Tibial artery (tissue), 4 donors: ENCODE measurements at regions not wholly inside any gene's neighbourhood (a gene's known extent, or its start where the extent isn't known, plus 50 kb on each side); places are given as distances from the start of the nearest gene placed in this dataset.
"Not testable (repeated sequence)": the region's sequence is repeated elsewhere in the genome, so short reads cannot be mapped to it uniquely, and the experiment has no call there.

Source experiments
- DNase-seq, 2 donors: peaks; one replicate each; pipeline ENCODE4 v3.0.0-alpha.2; 2019
- H3K27ac ChIP-seq, 2 donors: fragments of 200-600 bp; sonication (generic) in 1 of 2; 1 replicate in 1 of 2; 2 replicates in 1 of 2; pipeline ENCODE4 v1.5.1; 2018 to 2019; ENCODE audit warnings: mild to moderate bottlenecking in 1 of 2
- H3K27me3 ChIP-seq, 2 donors: fragments of 200-600 bp; sonication (generic) in 1 of 2; one replicate each; pipeline versions ENCODE4 v1.5.1 to v1.6.0; 2016 to 2019
- H3K36me3 ChIP-seq, 3 donors: fragments of 200-600 bp; sonication (generic) in 2 of 3; one replicate each; pipeline ENCODE4 v1.5.1; 2016 to 2019; ENCODE audit warnings: mild to moderate bottlenecking in 2 of 3
- H3K4me1 ChIP-seq, 4 donors: fragments of 200-600 bp; sonication (generic) in 2 of 4; 1 replicate in 3 of 4; 2 replicates in 1 of 4; pipeline ENCODE4 v1.5.1; 2016 to 2019
- H3K4me3 ChIP-seq, 2 donors: fragments of 200-600 bp; sonication (generic) in 1 of 2; 1 replicate in 1 of 2; 2 replicates in 1 of 2; pipeline ENCODE4 v1.5.1; 2018 to 2019; ENCODE audit warnings: mild to moderate bottlenecking in 2 of 2
- H3K9me3 ChIP-seq, 3 donors: fragments of 200-600 bp; sonication (generic) in 1 of 3; one replicate each; pipeline ENCODE4 v1.5.1; 2016 to 2019
- CTCF ChIP-seq, 2 experiments: fragments of 200-600 bp in 1 of 2; fragments of 450-650 bp in 1 of 2; IDR thresholded peaks; one replicate each; pipeline ENCODE4 v1.5.1; 2017 to 2019; ENCODE audit warnings: antibody characterized with exemption in 2 of 2, mild to moderate bottlenecking in 1 of 2, moderate library complexity in 1 of 2
- intact Hi-C: fragments of 100-400 bp; cut with DNase I; formaldehyde crosslinking; loops from one replicate; pipeline ENCODE4 v1.15.0; 2023; ENCODE audit warnings: low total_unique reads

DNA sequence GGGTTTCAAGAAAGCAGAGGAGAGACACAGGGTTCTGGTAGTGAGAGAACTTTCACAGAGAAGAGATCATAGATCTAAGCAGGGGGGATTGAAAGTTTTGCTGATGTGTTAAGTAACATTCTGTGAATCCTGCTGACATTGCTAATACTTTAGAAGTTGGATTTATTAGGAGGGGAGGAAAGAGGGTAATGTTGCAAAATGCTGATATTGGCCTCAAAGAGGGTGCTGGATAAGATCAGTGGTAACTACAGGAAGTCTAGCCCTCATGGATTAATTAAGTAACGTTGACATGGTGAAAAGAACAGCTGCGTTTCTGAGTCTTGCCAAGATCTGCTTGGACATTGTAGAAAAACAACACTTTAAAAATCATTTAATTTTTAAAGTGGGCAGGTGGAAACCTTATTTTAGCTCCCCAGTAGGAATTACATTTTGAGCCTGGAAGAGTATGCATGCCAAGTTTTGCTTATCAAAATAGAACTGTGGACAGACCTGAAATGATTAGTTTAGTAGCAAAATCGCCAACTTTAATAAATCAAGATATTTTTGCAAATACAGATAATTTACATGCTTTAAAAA, 606.0 kb upstream of the HTR1E start:
- intact Hi-C loops = no loop called here
- Histone ChIP-seq H3K27ac (no peak overlapping the region), H3K36me3 (no peaks in the 10 kb centered on the region), H3K9me3 (no peaks in the 10 kb centered on the region), H3K27me3 (no peaks in the 10 kb centered on the region), H3K4me3 (no peak overlapping the region), H3K4me1 (no peaks in the 10 kb centered on the region)
- TF ChIP-seq CTCF (IDR thresholded peaks at IDR 0.05) = no peak
- DNase-seq = no peak

DNA sequence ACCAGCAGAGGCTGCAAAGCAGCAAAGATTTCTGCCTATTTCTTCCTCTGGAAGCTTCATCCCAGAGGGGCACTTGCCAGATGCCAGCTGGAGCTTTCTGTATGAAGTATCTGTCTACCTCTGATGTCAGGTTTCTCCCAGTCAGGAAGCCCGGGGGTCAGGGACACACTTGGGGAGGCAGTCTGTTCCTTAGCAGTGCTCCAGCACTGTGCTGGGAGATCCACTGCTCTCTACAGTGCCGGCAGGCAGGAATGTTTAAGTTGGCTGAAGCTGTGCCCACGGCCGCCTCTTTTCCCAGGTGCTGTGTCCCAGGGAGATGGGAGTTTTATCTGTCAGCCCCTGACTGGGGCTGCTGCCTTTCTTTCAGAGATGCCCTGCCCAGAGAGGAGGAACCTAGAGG, 631.1 kb upstream of the HTR1E start:
- DNase-seq = no peak
- H3K4me1 ChIP-seq = no peaks in the 10 kb centered on the region
- H3K27ac ChIP-seq = no peak overlapping the region
- TF ChIP-seq CTCF (IDR thresholded peaks at IDR 0.05) = no peak
- peaks cover 0 to 10% (median 3%) of the 10 kb centered on the region in 3 donors for H3K9me3 ChIP-seq
- H3K4me3 ChIP-seq = no peak overlapping the region
- H3K36me3 ChIP-seq = no peaks in the 10 kb centered on the region
- intact Hi-C loops = no loop called here
- no peaks in the 10 kb centered on the region for H3K27me3 ChIP-seq

DNA sequence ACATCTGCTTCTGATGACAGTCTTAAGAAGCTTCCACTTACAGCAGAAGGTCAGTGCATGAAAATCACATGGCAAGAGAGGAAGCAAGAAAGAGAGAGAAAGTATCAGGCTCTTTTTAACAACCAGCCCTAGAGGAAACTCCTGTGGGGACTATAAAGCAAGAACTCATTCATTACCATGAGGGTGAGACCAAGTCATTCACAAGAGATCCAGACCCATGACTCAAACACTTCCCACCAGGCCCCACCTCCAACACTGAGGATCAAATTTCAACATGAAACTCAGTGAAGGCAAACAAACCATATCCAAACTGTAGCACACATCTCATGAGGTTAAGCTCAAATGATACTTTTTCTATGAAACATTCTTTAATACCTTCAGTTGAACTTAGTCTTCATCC, 643.2 kb upstream of the SYNCRIP start:
- no peak overlapping the region for H3K27ac ChIP-seq
- intact Hi-C loops = no loop called here
- no peak overlapping the region for H3K4me3 ChIP-seq
- no peak for DNase-seq
- no peaks in the 10 kb centered on the region for H3K36me3 ChIP-seq
- no peaks in the 10 kb centered on the region for H3K27me3 ChIP-seq
- no peaks in the 10 kb centered on the region for H3K4me1 ChIP-seq
- TF ChIP-seq CTCF (IDR thresholded peaks at IDR 0.05) = no peak
- H3K9me3 ChIP-seq = peaks cover 0 to 22% (median 11%) of the 10 kb centered on the region in 3 donors

- H3K27ac ChIP-seq, intact Hi-C loops, H3K4me3 ChIP-seq, H3K27me3 ChIP-seq, H3K36me3 ChIP-seq, H3K4me1 ChIP-seq, DNase-seq: not testable (repeated sequence)
- peaks cover 0 to 22% (median 11%) of the 10 kb centered on the region in 3 donors for H3K9me3 ChIP-seq
These were observed 642.3 kb upstream of the SYNCRIP start for GRCh38 chr6:86284809-86285480.

DNA sequence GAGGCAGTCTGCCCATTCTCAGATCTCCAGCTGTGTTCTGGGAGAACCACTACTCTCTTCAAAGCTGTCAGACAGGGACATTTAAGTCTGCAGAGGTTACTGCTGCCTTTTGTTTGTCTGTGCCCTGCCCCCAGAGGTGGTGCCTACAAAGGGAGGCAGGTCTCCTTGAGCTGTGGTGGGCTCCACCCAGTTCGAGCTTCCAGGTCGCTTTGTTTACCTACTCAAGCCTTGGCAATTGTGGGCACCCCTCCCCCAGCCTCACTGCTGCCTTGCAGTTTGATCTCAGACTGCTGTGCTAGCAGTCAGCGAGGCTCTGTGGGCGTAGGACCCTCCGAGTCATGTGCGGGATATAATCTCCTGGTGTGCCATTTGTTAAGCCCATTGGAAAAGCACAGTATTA, 640.9 kb upstream of the SYNCRIP start:
- H3K36me3 ChIP-seq, H3K4me1 ChIP-seq, intact Hi-C loops, H3K4me3 ChIP-seq, H3K27me3 ChIP-seq, H3K27ac ChIP-seq, DNase-seq: not testable (repeated sequence)
- peaks cover 0 to 22% (median 11%) of the 10 kb centered on the region in 3 donors for H3K9me3 ChIP-seq

GRCh38 chr6:86276056-86276455, 633.4 kb upstream of the SYNCRIP start:
- Histone ChIP-seq H3K27me3 (no peaks in the 10 kb centered on the region), H3K4me1 (no peaks in the 10 kb centered on the region), H3K4me3 (no peak overlapping the region), H3K36me3 (no peaks in the 10 kb centered on the region), H3K9me3 (no peaks in the 10 kb centered on the region), H3K27ac (no peak overlapping the region)
- no peak for DNase-seq
- intact Hi-C loops = no loop called here
- TF ChIP-seq CTCF (IDR thresholded peaks at IDR 0.05) = no peak
